Suprapubic skin (tissue), 4 donors: ENCODE measurements at regions not wholly inside any gene's neighbourhood (a gene's known extent, or its start where the extent isn't known, plus 50 kb on each side); places are given as distances from the start of the nearest gene placed in this dataset.

Experiments
- DNase-seq, 2 donors: peaks; one replicate each; pipeline ENCODE4 v3.0.0-alpha.2; 2019; ENCODE audit warnings: low spot score in 2 of 2
- H3K27ac ChIP-seq: fragments of 200-600 bp; sonication (generic); one replicate; pipeline ENCODE4 v1.5.1; 2019
- H3K27me3 ChIP-seq: fragments of 200-600 bp; sonication (generic); one replicate; pipeline ENCODE4 v1.5.1; 2019
- H3K36me3 ChIP-seq: fragments of 200-600 bp; sonication (generic); one replicate; pipeline ENCODE4 v1.5.1; 2019
- H3K4me1 ChIP-seq: fragments of 200-600 bp; sonication (generic); one replicate; pipeline ENCODE4 v1.5.1; 2019
- H3K4me3 ChIP-seq: fragments of 200-600 bp; sonication (generic); one replicate; pipeline ENCODE4 v1.5.1; 2019; ENCODE audit warnings: mild to moderate bottlenecking
- H3K9me3 ChIP-seq: fragments of 200-600 bp; sonication (generic); one replicate; pipeline ENCODE4 v1.5.1; 2019
- EP300 ChIP-seq: sonication (generic); formaldehyde crosslinking; IDR thresholded peaks from one replicate; pipeline ENCODE4 v1.6.1; 2017; ENCODE audit warnings: antibody characterized with exemption
- POLR2A ChIP-seq, 2 donors: fragments of 450-650 bp; IDR thresholded peaks; one replicate each; pipeline ENCODE4 v1.6.1; 2017; ENCODE audit warnings: antibody characterized with exemption in 2 of 2, mild to moderate bottlenecking in 2 of 2, moderate library complexity in 2 of 2
- POLR2AphosphoS5 ChIP-seq, 3 donors: sonication (generic); formaldehyde crosslinking; IDR thresholded peaks; one replicate each; pipeline ENCODE4 v1.6.1; 2017; ENCODE audit warnings: antibody characterized with exemption in 3 of 3
- WGBS: methylation state at CpG from one replicate; pipeline ENCODE4 v1.1.5; 2018; 5-methylcytosine and 5-hydroxymethylcytosine counted together
- TF ChIP-seq, protein P1 (sequence below), 2 donors: fragments of 200-600 bp in 1 of 2; fragments of 450-650 bp in 1 of 2; sonication (generic) in 1 of 2; IDR thresholded peaks; one replicate each; pipeline ENCODE4 v1.5.1; 2016 to 2019; ENCODE audit warnings: antibody characterized with exemption in 2 of 2, mild to moderate bottlenecking in 1 of 2, moderate library complexity in 1 of 2

GRCh38 chr3:43223670-43224364 lies 62.5 kb upstream of the SNRK start:
- H3K27ac ChIP-seq, result no peak overlapping the region
- H3K9me3 ChIP-seq, result peaks cover 9% of the 10 kb centered on the region
- no peak for TF ChIP-seq EP300
- no peak for TF ChIP-seq POLR2AphosphoS5 (IDR thresholded peaks at IDR 0.05)
- no peak for TF ChIP-seq POLR2A (IDR thresholded peaks at IDR 0.05)
- TF ChIP-seq, protein P1, sequence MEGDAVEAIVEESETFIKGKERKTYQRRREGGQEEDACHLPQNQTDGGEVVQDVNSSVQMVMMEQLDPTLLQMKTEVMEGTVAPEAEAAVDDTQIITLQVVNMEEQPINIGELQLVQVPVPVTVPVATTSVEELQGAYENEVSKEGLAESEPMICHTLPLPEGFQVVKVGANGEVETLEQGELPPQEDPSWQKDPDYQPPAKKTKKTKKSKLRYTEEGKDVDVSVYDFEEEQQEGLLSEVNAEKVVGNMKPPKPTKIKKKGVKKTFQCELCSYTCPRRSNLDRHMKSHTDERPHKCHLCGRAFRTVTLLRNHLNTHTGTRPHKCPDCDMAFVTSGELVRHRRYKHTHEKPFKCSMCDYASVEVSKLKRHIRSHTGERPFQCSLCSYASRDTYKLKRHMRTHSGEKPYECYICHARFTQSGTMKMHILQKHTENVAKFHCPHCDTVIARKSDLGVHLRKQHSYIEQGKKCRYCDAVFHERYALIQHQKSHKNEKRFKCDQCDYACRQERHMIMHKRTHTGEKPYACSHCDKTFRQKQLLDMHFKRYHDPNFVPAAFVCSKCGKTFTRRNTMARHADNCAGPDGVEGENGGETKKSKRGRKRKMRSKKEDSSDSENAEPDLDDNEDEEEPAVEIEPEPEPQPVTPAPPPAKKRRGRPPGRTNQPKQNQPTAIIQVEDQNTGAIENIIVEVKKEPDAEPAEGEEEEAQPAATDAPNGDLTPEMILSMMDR (IDR thresholded peaks at IDR 0.05), result peak in 1 of 2 donors; percentile 18
- H3K4me1 ChIP-seq, result no peaks in the 10 kb centered on the region
- 70% methylated on average over 3 of the region's 3 CpGs for WGBS
- H3K27me3 ChIP-seq, result no peaks in the 10 kb centered on the region
- H3K4me3 ChIP-seq, result no peak overlapping the region
- no peak for DNase-seq
- H3K36me3 ChIP-seq, result no peaks in the 10 kb centered on the region

DNA sequence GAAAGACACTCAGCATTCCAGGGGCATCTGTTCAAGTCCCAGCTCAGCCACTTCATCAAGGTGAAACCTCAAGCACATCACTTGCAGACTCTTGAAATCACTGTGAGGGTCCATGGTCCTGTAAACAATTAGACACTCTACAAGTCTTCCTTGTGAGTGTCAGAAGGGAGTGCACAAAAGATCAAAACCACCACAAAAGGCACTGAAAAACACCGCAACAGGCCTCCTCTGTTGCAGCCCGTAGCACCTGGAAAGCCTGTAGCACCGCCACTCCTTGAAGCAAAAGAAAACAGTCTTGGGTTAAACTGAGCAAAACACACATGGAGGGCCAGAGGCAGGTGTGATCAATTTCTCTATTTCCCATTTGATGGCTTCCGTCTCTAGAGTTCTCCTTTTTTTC lies 63.8 kb upstream of the SNRK start:
- Histone ChIP-seq H3K9me3 (peaks cover 3% of the 10 kb centered on the region), H3K27ac (no peak overlapping the region), H3K36me3 (no peaks in the 10 kb centered on the region), H3K27me3 (no peaks in the 10 kb centered on the region), H3K4me1 (peaks cover 10% of the 10 kb centered on the region), H3K4me3 (no peak overlapping the region)
- DNase-seq, result no peak
- TF ChIP-seq POLR2A (IDR thresholded peaks at IDR 0.05) (no peak), POLR2AphosphoS5 (IDR thresholded peaks at IDR 0.05) (no peak), EP300 (no peak)
- TF ChIP-seq, protein P1 (IDR thresholded peaks at IDR 0.05), result no peak
- WGBS, result 97% methylated on average over 4 of the region's 4 CpGs

- Histone ChIP-seq H3K4me1 (peaks cover 15% of the 10 kb centered on the region), H3K9me3 (no peaks in the 10 kb centered on the region), H3K4me3 (no peak overlapping the region), H3K27ac (no peak overlapping the region), H3K27me3 (no peaks in the 10 kb centered on the region), H3K36me3 (no peaks in the 10 kb centered on the region)
- 72% methylated on average over 5 of the region's 6 CpGs for WGBS
- no peak for DNase-seq
- no peak for TF ChIP-seq POLR2A (IDR thresholded peaks at IDR 0.05)
- TF ChIP-seq, protein P1 (IDR thresholded peaks at IDR 0.05), result no peak
- TF ChIP-seq EP300, result no peak
- TF ChIP-seq POLR2AphosphoS5 (IDR thresholded peaks at IDR 0.05), result no peak
These were observed 65.3 kb upstream of the SNRK start for GRCh38 chr3:43221076-43221475.

DNA sequence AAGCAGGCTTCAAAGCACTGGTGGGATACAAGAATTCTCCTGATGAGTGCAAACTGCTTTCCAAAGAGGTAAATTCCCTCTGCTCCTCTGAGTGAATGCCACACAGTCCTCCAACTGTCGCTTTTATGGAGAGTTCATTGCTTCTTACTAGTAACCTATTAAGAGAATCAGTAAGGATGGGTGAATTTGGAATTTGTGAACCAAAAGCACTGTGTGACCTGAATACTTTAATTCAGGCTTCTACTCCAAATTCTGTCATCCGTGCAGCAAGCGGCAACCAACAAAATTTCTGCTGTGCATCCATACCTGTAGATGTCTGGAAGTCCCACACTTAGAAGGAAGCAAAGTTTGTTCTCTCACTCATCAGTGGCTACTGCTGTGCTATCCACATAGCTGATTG lies 66.7 kb upstream of the SNRK start:
- Histone ChIP-seq H3K27ac (no peak overlapping the region), H3K9me3 (no peaks in the 10 kb centered on the region), H3K4me1 (peaks cover 22% of the 10 kb centered on the region), H3K4me3 (no peak overlapping the region), H3K27me3 (no peaks in the 10 kb centered on the region), H3K36me3 (no peaks in the 10 kb centered on the region)
- TF ChIP-seq POLR2A (IDR thresholded peaks at IDR 0.05), result no peak
- TF ChIP-seq, protein P1 (IDR thresholded peaks at IDR 0.05), result no peak
- no peak for TF ChIP-seq EP300
- no peak for TF ChIP-seq POLR2AphosphoS5 (IDR thresholded peaks at IDR 0.05)
- WGBS, result 96% methylated on average over 3 of the region's 3 CpGs
- no peak for DNase-seq

DNA sequence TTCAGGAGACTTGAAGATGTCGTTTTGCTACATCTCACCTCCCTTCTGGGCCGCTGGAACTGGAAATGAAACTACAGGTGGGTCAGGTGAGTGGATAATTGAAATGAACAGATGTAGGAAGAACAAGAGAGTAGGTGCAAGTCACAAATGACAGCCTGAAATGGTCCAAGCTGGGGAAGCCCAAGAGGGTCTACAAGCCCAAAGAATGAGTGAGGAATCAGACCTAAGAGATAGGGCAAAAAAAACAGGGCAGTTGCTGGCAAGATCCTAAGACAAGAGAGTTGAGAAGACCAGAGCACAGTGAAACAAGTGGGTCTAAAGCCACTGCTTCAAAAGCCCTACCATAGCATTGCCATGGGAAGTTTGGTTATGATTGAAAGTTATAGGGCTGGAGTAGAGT lies 67.4 kb upstream of the SNRK start:
- WGBS, result 100% methylated on average over 2 of the region's 2 CpGs
- no peak overlapping the region for H3K27ac ChIP-seq
- no peak overlapping the region for H3K4me3 ChIP-seq
- TF ChIP-seq EP300 (no peak), POLR2A (IDR thresholded peaks at IDR 0.05) (no peak), POLR2AphosphoS5 (IDR thresholded peaks at IDR 0.05) (no peak)
- TF ChIP-seq, protein P1 (IDR thresholded peaks at IDR 0.05), result no peak
- DNase-seq, result no peak
- no peaks in the 10 kb centered on the region for H3K36me3 ChIP-seq
- H3K4me1 ChIP-seq, result peaks cover 24% of the 10 kb centered on the region
- no peaks in the 10 kb centered on the region for H3K9me3 ChIP-seq
- H3K27me3 ChIP-seq, result no peaks in the 10 kb centered on the region
